HEK293 (cell line): ENCODE measurements at regions not wholly inside any gene's neighbourhood (a gene's known extent, or its start where the extent isn't known, plus 50 kb on each side); places are given as distances from the start of the nearest gene placed in this dataset.

Source experiments
- CTCF ChIA-PET: fragments of 350-600 bp; formaldehyde crosslinking; extraction: SDS; loops from one replicate; lab custom pipeline; 2021; ENCODE audit warnings: antibody characterized with exemption; lab: Yijun Ruan, JAX
- POLR2A ChIA-PET: fragments of 300-600 bp; formaldehyde crosslinking; extraction: SDS; loops from one replicate; lab custom pipeline; 2020; ENCODE audit warnings: antibody characterized with exemption, inconsistent platforms; lab: Yijun Ruan, JAX
- H3K27ac ChIP-seq: fragments of 200-500 bp; sonication (Bioruptor generic); 2 replicates; pipeline ENCODE4 v1.5.1; 2014; ENCODE audit warnings: low read depth, low read length, control low read depth, inconsistent platforms; ENCODE audit errors: extremely low read depth
- H3K36me3 ChIP-seq, 2 experiments: fragments of 200-500 bp in 1 of 2; sonication (Bioruptor generic) in 1 of 2; 1 replicate in 1 of 2; 2 replicates in 1 of 2; pipeline ENCODE4 v1.5.1; 2014 to 2017; ENCODE audit warnings: inconsistent platforms in 2 of 2, low read length in 2 of 2; ENCODE audit not compliant: control insufficient read depth in 2 of 2, insufficient read depth in 1 of 2
- H3K4me1 ChIP-seq: fragments of 200-500 bp; sonication (Bioruptor generic); 2 replicates; pipeline ENCODE4 v1.5.1; 2014; ENCODE audit warnings: mild to moderate bottlenecking, low read length, inconsistent platforms; ENCODE audit not compliant: control insufficient read depth, insufficient read depth
- H3K4me3 ChIP-seq: 2 replicates; pipeline ENCODE4 v1.5.1; 2011; ENCODE audit warnings: low read depth, mild to moderate bottlenecking, control low read depth, low read length, moderate library complexity
- H3K9me3 ChIP-seq: fragments of 200-500 bp; sonication (Bioruptor generic); 2 replicates; pipeline ENCODE4 v1.5.1; 2014; ENCODE audit warnings: low read depth, low read length, inconsistent platforms; ENCODE audit not compliant: control insufficient read depth, insufficient read depth
- ATF2 ChIP-seq: fragments of 450-650 bp; formaldehyde crosslinking; IDR thresholded peaks from 2 replicates; pipeline ENCODE4 v1.5.1; 2016; ENCODE audit warnings: missing biosample characterization, missing genetic modification characterization, low read depth
- GLIS1 ChIP-seq: fragments of 450-650 bp; formaldehyde crosslinking; IDR thresholded peaks from 2 replicates; pipeline ENCODE4 v1.5.1; 2016; ENCODE audit warnings: missing biosample characterization, missing genetic modification characterization
- KLF10 ChIP-seq: fragments of 450-650 bp; IDR thresholded peaks from 2 replicates; pipeline ENCODE4 v1.5.1; 2018; ENCODE audit warnings: missing biosample characterization, mild to moderate bottlenecking, missing genetic modification characterization
- KLF8 ChIP-seq: fragments of 450-650 bp; formaldehyde crosslinking; IDR thresholded peaks from 2 replicates; pipeline ENCODE4 v1.5.1; 2016; ENCODE audit warnings: missing biosample characterization, missing genetic modification characterization
- MEIS1 ChIP-seq: sonication (generic); formaldehyde crosslinking; IDR thresholded peaks from 2 replicates; pipeline ENCODE4 v1.8.1; 2022; ENCODE audit warnings: missing genetic modification reagents, mild to moderate bottlenecking, borderline replicate concordance
- RBAK ChIP-seq: fragments of 450-650 bp; formaldehyde crosslinking; IDR thresholded peaks from 2 replicates; pipeline ENCODE4 v1.5.1; 2016; ENCODE audit warnings: missing biosample characterization, missing genetic modification characterization
- SALL2 ChIP-seq: fragments of 450-650 bp; formaldehyde crosslinking; IDR thresholded peaks from 2 replicates; pipeline ENCODE4 v1.5.0; 2017; ENCODE audit warnings: missing biosample characterization, mild to moderate bottlenecking, missing genetic modification characterization, borderline replicate concordance
- TRIM28 ChIP-seq: IDR thresholded peaks from 2 replicates; pipeline ENCODE4 v1.6.1; 2011; ENCODE audit warnings: low read length, control low read depth, borderline replicate concordance
- WT1 ChIP-seq: fragments of 450-650 bp; formaldehyde crosslinking; IDR thresholded peaks from 2 replicates; pipeline ENCODE4 v1.5.1; 2016; ENCODE audit warnings: missing biosample characterization, missing genetic modification characterization
- ZEB2 ChIP-seq: fragments of 450-650 bp; formaldehyde crosslinking; IDR thresholded peaks from 2 replicates; pipeline ENCODE4 v1.5.1; 2016; ENCODE audit warnings: missing biosample characterization, missing genetic modification characterization
- ZNF140 ChIP-seq: fragments of 450-650 bp; formaldehyde crosslinking; IDR thresholded peaks from 2 replicates; pipeline ENCODE4 v1.5.1; 2016; ENCODE audit warnings: missing biosample characterization, missing genetic modification characterization
- ZNF157 ChIP-seq: fragments of 450-650 bp; formaldehyde crosslinking; IDR thresholded peaks from 2 replicates; pipeline ENCODE4 v1.5.1; 2016; ENCODE audit warnings: missing biosample characterization, missing genetic modification characterization
- ZNF202 ChIP-seq: fragments of 450-650 bp; formaldehyde crosslinking; IDR thresholded peaks from 2 replicates; pipeline ENCODE4 v1.5.1; 2016; ENCODE audit warnings: missing biosample characterization, missing genetic modification characterization, borderline replicate concordance
- ZNF280D ChIP-seq: fragments of 450-650 bp; formaldehyde crosslinking; IDR thresholded peaks from 2 replicates; pipeline ENCODE4 v1.5.1; 2016; ENCODE audit warnings: missing biosample characterization, missing genetic modification characterization
- ZNF302 ChIP-seq: fragments of 450-650 bp; formaldehyde crosslinking; IDR thresholded peaks from 2 replicates; pipeline ENCODE4 v1.5.1; 2016; ENCODE audit warnings: missing biosample characterization, missing genetic modification characterization, low read depth
- ZNF335 ChIP-seq: fragments of 450-650 bp; formaldehyde crosslinking; conservative IDR thresholded peaks from 2 replicates; pipeline ENCODE4 v1.5.1; 2016; ENCODE audit warnings: missing biosample characterization, missing genetic modification characterization
- ZNF391 ChIP-seq: fragments of 450-650 bp; formaldehyde crosslinking; IDR thresholded peaks from 2 replicates; pipeline ENCODE4 v1.5.1; 2016; ENCODE audit warnings: low read depth, missing biosample characterization, missing genetic modification characterization, borderline replicate concordance
- ZNF521 ChIP-seq: fragments of 450-650 bp; formaldehyde crosslinking; IDR thresholded peaks from 2 replicates; pipeline ENCODE4 v1.5.1; 2017; ENCODE audit warnings: missing biosample characterization, mild to moderate bottlenecking, missing genetic modification characterization
- ZNF544 ChIP-seq: fragments of 450-650 bp; formaldehyde crosslinking; IDR thresholded peaks from 2 replicates; pipeline ENCODE4 v1.5.0; 2017; ENCODE audit warnings: missing biosample characterization, missing genetic modification characterization
- ZNF555 ChIP-seq: fragments of 450-650 bp; formaldehyde crosslinking; conservative IDR thresholded peaks from 2 replicates; pipeline ENCODE4 v1.5.1; 2017; ENCODE audit warnings: missing biosample characterization, mild to moderate bottlenecking, missing genetic modification characterization, inconsistent platforms
- ZNF558 ChIP-seq: fragments of 450-650 bp; formaldehyde crosslinking; IDR thresholded peaks from 2 replicates; pipeline ENCODE4 v1.5.1; 2016; ENCODE audit warnings: missing biosample characterization, missing genetic modification characterization
- ZNF623 ChIP-seq: fragments of 450-650 bp; formaldehyde crosslinking; IDR thresholded peaks from 2 replicates; pipeline ENCODE4 v1.5.1; 2016; ENCODE audit warnings: missing biosample characterization, missing genetic modification characterization
- ZNF707 ChIP-seq: fragments of 450-650 bp; formaldehyde crosslinking; IDR thresholded peaks from 2 replicates; pipeline ENCODE4 v1.5.1; 2016; ENCODE audit warnings: missing biosample characterization, missing genetic modification characterization

GRCh38 chr21:28644762-28645161 is 347.9 kb downstream of the LTN1 start:
- ChIA-PET POLR2A (no interaction called here), CTCF (no interaction called here)
- H3K4me3 ChIP-seq = no peak overlapping the region
- no peaks in the 10 kb centered on the region for H3K9me3 ChIP-seq
- TF ChIP-seq ZNF544 (tag by site-specific recombination) = no peak
- no peaks in the 10 kb centered on the region for H3K4me1 ChIP-seq
- H3K27ac ChIP-seq = no peak overlapping the region
- H3K36me3 ChIP-seq = no peaks in the 10 kb centered on the region

GRCh38 chr21:28642891-28643290 is 349.8 kb downstream of the LTN1 start:
- CTCF ChIA-PET = interaction anchor here (1.6 kb wide), 1 partner anchor 12 kb away, joined by 4 read pairs; no protein-coding TSS in a partner anchor
- no peak for TF ChIP-seq ZNF157 (tag by site-specific recombination)
- no peak for TF ChIP-seq ZNF140 (tag by site-specific recombination)
- TF ChIP-seq ATF2 (tag by site-specific recombination) = no peak
- no peak for TF ChIP-seq ZNF302 (tag by site-specific recombination)
- no peak for TF ChIP-seq ZNF521
- Histone ChIP-seq H3K9me3 (no peaks in the 10 kb centered on the region), H3K27ac (no peak overlapping the region), H3K36me3 (no peaks in the 10 kb centered on the region), H3K4me1 (no peaks in the 10 kb centered on the region), H3K4me3 (no peak overlapping the region)
- POLR2A ChIA-PET = no interaction called here

- Histone ChIP-seq H3K4me3 (no peak overlapping the region), H3K36me3 (no peaks in the 10 kb centered on the region), H3K9me3 (no peaks in the 10 kb centered on the region), H3K27ac (no peak overlapping the region), H3K4me1 (no peaks in the 10 kb centered on the region)
- TF ChIP-seq ZNF707 (tag by site-specific recombination) (no peak), ZNF623 (no peak), GLIS1 (tag by site-specific recombination) (no peak), TRIM28 (no peak), ZEB2 (tag by site-specific recombination) (no peak), ZNF202 (no peak), ZNF555 (tag by site-specific recombination) (no peak), KLF10 (tag by site-specific recombination) (no peak), ZNF280D (tag by site-specific recombination) (no peak), ZNF391 (no peak), SALL2 (tag by site-specific recombination) (no peak), WT1 (tag by site-specific recombination) (no peak), ZNF335 (no peak), RBAK (no peak), ZNF558 (tag by site-specific recombination) (no peak), KLF8 (tag by site-specific recombination) (no peak), MEIS1 (CRISPR knock-in tag) (no peak)
- ChIA-PET POLR2A (no interaction called here), CTCF (interaction anchor here (0.6 to 1.6 kb wide), 3 partner anchors 11 to 104 kb away, joined by 3 to 4 read pairs (median 3); no protein-coding TSS in a partner anchor)
These were observed 350.9 kb downstream of the LTN1 start for GRCh38 chr21:28641731-28642130.
